Natural killer cell (primary cell): ENCODE measurements at regions not wholly inside any gene's neighbourhood (a gene's known extent, or its start where the extent isn't known, plus 50 kb on each side); places are given as distances from the start of the nearest gene placed in this dataset.

ENCODE experiments used
- ATAC-seq, 3 donors: fragments of 150-1000 bp in 2 of 3; fragments of 200-7000 bp in 1 of 3; cut with Tn5 transposase; 1 replicate in 1 of 3; 2 replicates in 2 of 3; pipeline ENCODE4 v1.10.0; 2021; ENCODE audit warnings: mild to moderate bottlenecking in 2 of 3, moderate library complexity in 2 of 3
- DNase-seq, 2 donors: peaks; one replicate each; pipeline versions ENCODE4 v3.0.0 to v3.0.0-alpha.2; 2013 to 2021; ENCODE audit warnings: mixed read lengths in 1 of 2
- H3K27ac ChIP-seq: one replicate; pipeline ENCODE4 v1.5.1; 2013; ENCODE audit warnings: mild to moderate bottlenecking, low read length
- H3K27me3 ChIP-seq: one replicate; pipeline ENCODE4 v1.6.1; 2013; ENCODE audit warnings: low read length; ENCODE audit not compliant: control insufficient read depth, insufficient read depth
- H3K36me3 ChIP-seq: one replicate; pipeline ENCODE4 v1.6.1; 2013; ENCODE audit warnings: low read length; ENCODE audit not compliant: control insufficient read depth, insufficient read depth
- H3K4me1 ChIP-seq: one replicate; pipeline ENCODE4 v1.6.1; 2013; ENCODE audit warnings: low read length; ENCODE audit not compliant: control insufficient read depth, insufficient read depth
- H3K4me3 ChIP-seq: one replicate; pipeline ENCODE4 v1.5.1; 2013; ENCODE audit warnings: low read length
- H3K9me3 ChIP-seq: one replicate; pipeline ENCODE4 v1.6.1; 2013; ENCODE audit warnings: low read length; ENCODE audit not compliant: control insufficient read depth, insufficient read depth
- H3K27ac Mint-ChIP-seq, 2 donors: one replicate each; pipeline ENCODE4 v1.8.0; 2022; ENCODE audit warnings: mild to moderate bottlenecking in 2 of 2, mixed read lengths in 2 of 2, moderate library complexity in 1 of 2
- H3K27me3 Mint-ChIP-seq, 2 donors: one replicate each; pipeline ENCODE4 v1.8.0; 2022; ENCODE audit warnings: low read depth in 2 of 2, mixed read lengths in 2 of 2
- H3K36me3 Mint-ChIP-seq: one replicate; pipeline ENCODE4 v1.8.0; 2022; ENCODE audit warnings: mixed read lengths
- H3K4me1 Mint-ChIP-seq, 2 donors: one replicate each; pipeline ENCODE4 v1.8.0; 2022; ENCODE audit warnings: mixed read lengths in 2 of 2
- H3K4me3 Mint-ChIP-seq: one replicate; pipeline ENCODE4 v1.8.0; 2022; ENCODE audit warnings: mild to moderate bottlenecking, moderate library complexity, mixed read lengths
- H3K9me3 Mint-ChIP-seq, 2 donors: one replicate each; pipeline ENCODE4 v1.8.0; 2022; ENCODE audit warnings: mixed read lengths in 2 of 2
- CTCF ChIP-seq: fragments of 200-600 bp; IDR thresholded peaks from one replicate; pipeline ENCODE4 v1.8.0; 2022; ENCODE audit warnings: antibody characterized with exemption
- WGBS: methylation state at CpG from one replicate; pipeline ENCODE4 v1.1.7; 2013; ENCODE audit warnings: missing lambda C conversion rate; ENCODE audit not compliant: insufficient coverage; 5-methylcytosine and 5-hydroxymethylcytosine counted together
- intact Hi-C: fragments of 100-400 bp; cut with micrococcal nuclease; formaldehyde crosslinking; loops from one replicate; pipeline ENCODE4 v1.14.2; 2022

- TF ChIP-seq CTCF = no peak
- H3K4me3 ChIP-seq = no peak overlapping the region
- ATAC-seq (no peak), DNase-seq (no peak)
- H3K27me3 ChIP-seq = no peaks in the 10 kb centered on the region
- Mint-ChIP-seq H3K9me3 (peaks cover 0 to 2% of the 10 kb centered on the region in 2 donors), H3K4me3 (no peak overlapping the region), H3K27me3 (no peaks in the 10 kb centered on the region), H3K27ac (no peak overlapping the region), H3K4me1 (no peaks in the 10 kb centered on the region), H3K36me3 (no peaks in the 10 kb centered on the region)
- H3K27ac ChIP-seq = no peak overlapping the region
- no peaks in the 10 kb centered on the region for H3K36me3 ChIP-seq
- intact Hi-C loops = no loop called here
- no CpG with 5 or more reads among the region's 1 CpG for WGBS
- no peaks in the 10 kb centered on the region for H3K9me3 ChIP-seq
- H3K4me1 ChIP-seq = no peaks in the 10 kb centered on the region
Observed at GRCh38 chr7:13578294-13578693, 411.2 kb downstream of the ETV1 start.

- H3K9me3 ChIP-seq = no peaks in the 10 kb centered on the region
- H3K4me3 ChIP-seq = no peak overlapping the region
- no peak for ATAC-seq
- Mint-ChIP-seq H3K27me3 (no peaks in the 10 kb centered on the region), H3K36me3 (no peaks in the 10 kb centered on the region), H3K4me1 (no peaks in the 10 kb centered on the region), H3K9me3 (peaks cover 0 to 3% of the 10 kb centered on the region in 2 donors), H3K27ac (no peak overlapping the region), H3K4me3 (no peak overlapping the region)
- H3K36me3 ChIP-seq = no peaks in the 10 kb centered on the region
- H3K27me3 ChIP-seq = no peaks in the 10 kb centered on the region
- TF ChIP-seq CTCF = no peak
- no peaks in the 10 kb centered on the region for H3K4me1 ChIP-seq
- no peak overlapping the region for H3K27ac ChIP-seq
- no peak for DNase-seq
- intact Hi-C loops = no loop called here
Observed at GRCh38 chr7:13581097-13581496, 408.4 kb downstream of the ETV1 start.

GRCh38 chr7:13593854-13594253 is 395.6 kb downstream of the ETV1 start:
- Histone ChIP-seq H3K27ac (no peak overlapping the region), H3K36me3 (no peaks in the 10 kb centered on the region), H3K4me3 (no peak overlapping the region), H3K4me1 (no peaks in the 10 kb centered on the region), H3K9me3 (peaks cover 12% of the 10 kb centered on the region), H3K27me3 (no peaks in the 10 kb centered on the region)
- H3K36me3 Mint-ChIP-seq = no peaks in the 10 kb centered on the region
- no peak overlapping the region for H3K4me3 Mint-ChIP-seq
- WGBS = no CpG with 5 or more reads among the region's 2 CpGs
- no peaks in the 10 kb centered on the region for H3K27me3 Mint-ChIP-seq
- peaks cover 18 to 20% of the 10 kb centered on the region in 2 donors for H3K9me3 Mint-ChIP-seq
- no peak for TF ChIP-seq CTCF
- no peak overlapping the region for H3K27ac Mint-ChIP-seq
- ATAC-seq (no peak), DNase-seq (no peak)
- intact Hi-C loops = no loop called here
- H3K4me1 Mint-ChIP-seq = no peaks in the 10 kb centered on the region

- no peak overlapping the region for H3K4me3 ChIP-seq
- Mint-ChIP-seq H3K9me3 (peaks cover 5 to 7% of the 10 kb centered on the region in 2 donors), H3K4me3 (no peak overlapping the region), H3K36me3 (no peaks in the 10 kb centered on the region), H3K27ac (no peak overlapping the region), H3K27me3 (no peaks in the 10 kb centered on the region), H3K4me1 (no peaks in the 10 kb centered on the region)
- intact Hi-C loops = no loop called here
- H3K4me1 ChIP-seq = no peaks in the 10 kb centered on the region
- no peak for TF ChIP-seq CTCF
- WGBS = 68% methylated on average over 2 of the region's 2 CpGs
- ATAC-seq = no peak
- DNase-seq = no peak
- H3K9me3 ChIP-seq = no peaks in the 10 kb centered on the region
- H3K36me3 ChIP-seq = no peaks in the 10 kb centered on the region
- no peaks in the 10 kb centered on the region for H3K27me3 ChIP-seq
- no peak overlapping the region for H3K27ac ChIP-seq
Observed at GRCh38 chr7:13602036-13602435, 387.4 kb downstream of the ETV1 start.
